IPS DF 6.9 (cell line): ENCODE measurements at regions not wholly inside any gene's neighbourhood (a gene's known extent, or its start where the extent isn't known, plus 50 kb on each side); places are given as distances from the start of the nearest gene placed in this dataset.

Source experiments
- DNase-seq: peaks from one replicate; pipeline ENCODE4 v3.0.0-alpha.2; 2013; ENCODE audit warnings: low read depth, low spot score
- H3K27ac ChIP-seq: one replicate; pipeline ENCODE4 v1.5.1; 2013; ENCODE audit warnings: low read length, control low read depth
- H3K27me3 ChIP-seq: 2 replicates; pipeline ENCODE4 v1.6.1; 2013; ENCODE audit warnings: mild to moderate bottlenecking, low read length; ENCODE audit not compliant: control insufficient read depth, insufficient read depth
- H3K36me3 ChIP-seq: 2 replicates; pipeline ENCODE4 v1.6.1; 2013; ENCODE audit warnings: low read length; ENCODE audit not compliant: control insufficient read depth, insufficient read depth
- H3K4me1 ChIP-seq: 2 replicates; pipeline ENCODE4 v1.6.1; 2013; ENCODE audit warnings: low read length; ENCODE audit not compliant: control insufficient read depth, insufficient read depth
- H3K4me3 ChIP-seq: 2 replicates; pipeline ENCODE4 v1.5.1; 2013; ENCODE audit warnings: mild to moderate bottlenecking, low read length
- H3K9me3 ChIP-seq: 2 replicates; pipeline ENCODE4 v1.6.1; 2013; ENCODE audit warnings: low read length, inconsistent platforms; ENCODE audit not compliant: control insufficient read depth, insufficient read depth
- WGBS: extraction: QIAGEN DNeasy Blood & Tissue Kit; methylation state at CpG from one replicate; pipeline ENCODE4 v1.1.7; 2013; ENCODE audit warnings: mixed read lengths, missing lambda C conversion rate; ENCODE audit not compliant: insufficient read length, insufficient coverage; 5-methylcytosine and 5-hydroxymethylcytosine counted together

DNA sequence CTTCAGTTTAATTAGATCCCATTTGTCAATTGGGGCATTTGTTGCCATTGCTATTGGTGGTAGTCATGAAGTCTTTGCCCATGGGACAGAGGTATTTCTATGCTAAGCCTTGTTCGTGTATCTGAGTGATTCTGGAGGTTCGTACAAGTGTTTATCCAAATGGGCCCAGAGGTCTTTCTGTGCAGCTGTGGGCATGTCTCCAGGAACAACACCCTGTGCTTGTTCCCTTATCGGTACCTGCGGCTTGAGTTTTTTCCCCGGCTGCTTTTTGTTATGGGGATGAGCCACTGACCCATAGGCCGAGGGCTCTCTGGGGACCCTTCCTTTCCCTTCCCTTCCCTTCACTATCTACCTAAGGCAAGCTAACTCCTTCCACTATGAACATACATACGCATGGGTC is 81.4 kb upstream of the WDR1 start:
- Histone ChIP-seq H3K4me3 (no peak overlapping the region), H3K36me3 (no peaks in the 10 kb centered on the region), H3K27ac (no peak overlapping the region), H3K9me3 (no peaks in the 10 kb centered on the region), H3K4me1 (no peaks in the 10 kb centered on the region), H3K27me3 (no peaks in the 10 kb centered on the region)
- no peak for DNase-seq
- WGBS: no CpG with 5 or more reads among the region's 7 CpGs

DNA sequence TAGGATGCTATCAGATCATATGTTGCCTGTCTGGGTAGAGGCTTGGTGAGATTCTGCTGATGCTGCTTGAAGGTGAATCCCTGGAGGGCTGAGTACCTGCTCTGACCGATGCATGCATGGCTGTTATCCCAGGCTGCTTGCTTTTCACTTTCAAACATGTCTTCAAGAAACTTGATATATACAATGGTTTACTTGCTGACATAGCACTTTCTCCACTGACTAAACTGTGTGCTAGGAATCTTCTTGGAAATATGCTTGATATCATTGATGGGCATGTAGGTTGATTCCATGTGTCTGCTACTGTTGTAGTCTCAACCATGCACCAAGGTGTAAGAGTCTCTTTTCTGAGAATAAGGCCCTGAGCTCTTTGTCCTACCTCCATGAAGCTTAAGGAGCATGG is 79.6 kb upstream of the WDR1 start:
- Histone ChIP-seq H3K4me3 (no peak overlapping the region), H3K27ac (no peak overlapping the region), H3K36me3 (no peaks in the 10 kb centered on the region), H3K27me3 (no peaks in the 10 kb centered on the region), H3K4me1 (no peaks in the 10 kb centered on the region), H3K9me3 (no peaks in the 10 kb centered on the region)
- no peak for DNase-seq
- no CpG with 5 or more reads among the region's 1 CpG for WGBS

DNA sequence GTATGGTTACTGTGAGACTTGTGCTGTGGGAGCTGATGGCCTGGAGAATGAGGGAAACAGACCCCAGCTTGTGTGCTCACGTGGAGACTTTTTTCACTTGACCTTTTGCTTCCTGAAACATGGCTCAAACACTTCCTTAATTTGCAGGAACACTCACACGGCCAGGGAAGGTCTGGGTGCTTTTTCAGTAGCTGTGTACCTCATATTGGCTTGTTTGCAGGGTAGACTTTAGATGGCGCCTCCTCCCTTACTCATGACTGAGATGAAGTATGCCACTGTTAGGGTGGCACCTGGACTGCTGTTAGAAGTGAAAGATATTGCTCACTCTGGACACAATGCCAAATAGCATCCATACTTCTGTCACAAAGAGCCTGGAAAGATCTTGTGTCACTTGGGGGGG is 75.7 kb upstream of the WDR1 start:
- Histone ChIP-seq H3K9me3 (no peaks in the 10 kb centered on the region), H3K4me3 (no peak overlapping the region), H3K27ac (no peak overlapping the region), H3K36me3 (no peaks in the 10 kb centered on the region), H3K4me1 (no peaks in the 10 kb centered on the region), H3K27me3 (no peaks in the 10 kb centered on the region)
- WGBS: no CpG with 5 or more reads among the region's 3 CpGs
- DNase-seq: no peak

DNA sequence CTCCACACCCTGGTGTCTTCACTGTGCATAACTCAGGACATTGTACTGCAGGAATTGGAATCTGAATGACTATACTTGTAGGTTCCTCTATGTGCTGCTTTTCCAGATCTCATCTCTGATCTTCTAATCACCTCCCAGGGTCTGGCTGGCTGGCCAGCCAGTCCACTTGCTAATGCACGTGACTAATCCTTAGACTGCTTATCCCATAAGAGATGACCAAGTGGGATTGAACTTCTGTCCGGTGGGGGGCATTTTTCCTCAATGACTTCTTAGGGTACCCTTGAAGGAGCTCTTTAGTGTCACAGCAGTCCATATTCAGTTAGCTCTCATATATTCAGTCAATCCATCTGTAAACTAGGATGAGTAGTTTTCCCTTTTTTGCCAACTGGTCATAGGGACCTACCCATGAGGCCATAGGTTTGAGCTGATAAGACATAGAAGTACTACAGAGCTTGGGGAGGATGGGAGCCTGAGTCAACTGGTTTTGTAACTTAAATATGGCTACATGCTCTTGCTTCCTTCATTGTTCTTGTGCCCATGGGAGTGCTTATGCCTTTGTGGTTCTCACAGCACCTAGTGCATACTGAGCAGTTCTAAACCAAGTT is 71.9 kb upstream of the WDR1 start:
- no CpG with 5 or more reads among the region's 2 CpGs for WGBS
- no peaks in the 10 kb centered on the region for H3K4me1 ChIP-seq

DNA sequence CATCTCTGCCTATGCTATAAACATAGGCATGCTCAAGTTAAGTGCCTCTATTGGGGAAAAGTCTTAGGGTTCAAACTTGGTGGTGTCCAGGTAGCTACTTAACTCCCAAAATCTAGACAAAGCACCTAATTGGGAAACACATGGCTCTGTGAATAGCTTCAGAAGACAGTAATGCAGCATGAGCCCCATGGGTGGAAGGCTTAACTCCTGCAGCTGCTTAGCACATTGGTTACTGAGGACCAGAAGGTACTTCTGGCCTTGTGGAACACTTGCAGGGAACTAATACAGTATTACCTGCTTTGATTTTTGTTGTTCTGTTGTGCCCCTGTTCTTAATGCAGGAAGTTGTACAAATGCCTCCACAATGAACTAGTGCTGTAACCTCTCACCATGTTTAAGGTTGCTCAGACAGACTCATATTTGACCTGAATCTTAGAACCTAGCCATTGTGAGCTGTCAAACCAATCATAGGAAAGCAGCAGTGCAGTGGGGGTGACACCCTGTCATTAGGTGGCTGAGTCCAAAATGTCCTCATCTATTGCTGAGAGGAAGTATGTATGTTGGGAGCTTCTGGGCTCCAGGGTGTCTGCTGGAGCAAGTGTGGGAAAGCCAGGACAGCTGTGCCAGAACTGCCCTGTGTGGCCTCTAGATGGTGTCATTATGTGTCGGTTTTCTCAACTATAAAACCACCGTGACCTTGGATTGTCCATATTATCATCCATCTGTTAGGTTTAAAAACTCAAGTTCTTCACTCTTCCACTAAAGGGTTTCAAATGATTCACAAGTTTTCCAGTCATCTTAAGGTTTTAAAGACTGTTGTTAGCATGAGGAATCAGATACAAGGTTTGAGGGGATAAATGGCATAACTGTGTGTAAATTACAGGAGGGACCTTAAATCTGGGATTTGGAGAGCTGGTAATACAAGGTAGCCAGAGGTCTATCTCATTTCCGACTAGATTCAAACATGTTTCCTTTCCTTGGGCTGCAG is 69.9 kb upstream of the WDR1 start:
- Histone ChIP-seq H3K27ac (no peak overlapping the region), H3K9me3 (no peaks in the 10 kb centered on the region), H3K4me3 (no peak overlapping the region), H3K36me3 (no peaks in the 10 kb centered on the region), H3K4me1 (no peaks in the 10 kb centered on the region), H3K27me3 (no peaks in the 10 kb centered on the region)
- WGBS: no CpG with 5 or more reads among the region's 3 CpGs
- DNase-seq: no peak

More for the DNA sequence above, 71.9 kb upstream of the WDR1 start:
- no peak for DNase-seq
- H3K27me3 ChIP-seq: no peaks in the 10 kb centered on the region
- no peak overlapping the region for H3K4me3 ChIP-seq
- no peak overlapping the region for H3K27ac ChIP-seq
- no peaks in the 10 kb centered on the region for H3K36me3 ChIP-seq
- H3K9me3 ChIP-seq: no peaks in the 10 kb centered on the region

DNA sequence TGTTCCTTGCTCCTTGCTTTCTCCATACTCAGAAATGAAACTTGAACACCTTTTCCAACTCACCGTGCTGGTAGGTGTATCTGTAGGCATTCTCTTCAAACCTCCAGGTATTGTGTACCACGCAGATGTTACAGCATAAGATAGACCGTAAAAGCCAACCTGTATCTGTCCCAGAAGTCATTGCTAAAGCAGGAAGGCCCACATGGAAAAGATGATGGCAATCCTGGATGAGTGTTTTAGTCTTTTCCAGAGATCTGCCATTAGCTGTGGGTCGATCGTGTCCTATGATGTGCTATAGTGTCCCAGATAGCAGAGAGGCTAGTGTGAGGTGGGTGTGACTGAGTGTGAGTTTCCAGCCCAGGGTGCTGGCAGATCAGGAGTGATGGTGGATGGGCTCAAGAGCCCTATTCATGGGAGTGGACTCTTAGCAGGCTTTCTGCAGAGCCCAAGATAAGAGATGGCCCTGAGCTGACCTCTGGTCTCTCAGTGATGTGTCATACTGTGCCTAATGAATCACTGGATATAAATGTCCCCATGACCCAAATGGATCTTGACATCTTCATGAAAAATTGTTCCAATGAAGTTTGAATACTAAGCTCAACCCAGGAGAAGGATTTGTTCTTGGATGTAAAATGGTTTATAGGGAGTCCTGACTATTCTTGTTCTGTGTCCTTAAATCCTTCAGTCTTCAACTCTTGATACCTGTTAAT is 69.1 kb upstream of the WDR1 start:
- H3K9me3 ChIP-seq: no peaks in the 10 kb centered on the region

DNA sequence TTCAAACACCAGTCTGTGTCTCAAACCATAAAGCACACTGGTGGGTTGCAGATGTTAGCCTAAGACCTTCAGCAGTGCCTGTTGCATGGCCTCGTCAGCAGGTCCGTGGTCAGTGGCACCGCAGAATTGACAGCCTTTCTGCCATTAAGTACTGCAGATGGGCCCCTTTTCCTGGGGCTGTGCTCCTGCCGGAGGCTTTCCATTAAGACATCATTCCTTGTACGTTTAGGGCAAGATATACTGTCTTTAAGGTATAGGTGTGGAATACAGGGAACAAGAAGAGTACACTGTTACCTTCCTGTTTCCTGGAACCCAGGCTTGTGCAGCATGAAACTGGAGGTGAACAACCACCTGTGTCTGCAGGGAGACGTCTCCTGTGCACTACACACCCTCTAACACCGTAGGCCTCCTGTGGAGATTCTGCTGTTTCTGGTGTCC is 67.9 kb upstream of the WDR1 start:
- no peak for DNase-seq
- Histone ChIP-seq H3K27ac (no peak overlapping the region), H3K4me1 (no peaks in the 10 kb centered on the region), H3K9me3 (no peaks in the 10 kb centered on the region), H3K36me3 (no peaks in the 10 kb centered on the region), H3K27me3 (no peaks in the 10 kb centered on the region; the same call in 1 of the 2 replicates), H3K4me3 (no peak overlapping the region)
- WGBS: no CpG with 5 or more reads among the region's 7 CpGs

More for the DNA sequence above, 69.1 kb upstream of the WDR1 start:
- Histone ChIP-seq H3K27ac (no peak overlapping the region), H3K36me3 (no peaks in the 10 kb centered on the region), H3K4me1 (no peaks in the 10 kb centered on the region), H3K4me3 (no peak overlapping the region), H3K27me3 (no peaks in the 10 kb centered on the region)
- no peak for DNase-seq
- WGBS: no CpG with 5 or more reads among the region's 5 CpGs

DNA sequence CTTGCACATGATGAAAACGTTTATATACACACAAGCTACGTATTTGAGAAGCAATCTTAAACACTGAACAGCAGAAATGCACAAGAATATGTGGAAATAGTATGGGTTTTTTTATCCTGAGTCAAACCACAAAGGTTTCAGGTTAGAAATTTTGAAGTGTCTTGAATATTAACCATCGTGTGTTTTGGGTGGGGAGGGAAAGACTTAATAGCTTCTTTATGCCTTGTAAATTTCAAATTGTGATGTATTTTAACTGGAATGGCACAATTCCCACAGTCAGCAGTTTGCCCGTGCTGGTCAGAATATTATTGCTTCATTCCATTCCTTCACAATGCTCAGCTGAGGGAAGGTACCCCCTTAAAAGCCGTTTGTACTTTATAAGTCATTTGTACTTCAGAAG is 67.4 kb upstream of the WDR1 start:
- DNase-seq: no peak
- H3K27me3 ChIP-seq: no peaks in the 10 kb centered on the region; the same call in 1 of the 2 replicates
- no CpG with 5 or more reads among the region's 5 CpGs for WGBS
- no peaks in the 10 kb centered on the region for H3K36me3 ChIP-seq
- no peaks in the 10 kb centered on the region for H3K9me3 ChIP-seq
- no peak overlapping the region for H3K4me3 ChIP-seq
- no peaks in the 10 kb centered on the region for H3K4me1 ChIP-seq
- H3K27ac ChIP-seq: no peak overlapping the region

DNA sequence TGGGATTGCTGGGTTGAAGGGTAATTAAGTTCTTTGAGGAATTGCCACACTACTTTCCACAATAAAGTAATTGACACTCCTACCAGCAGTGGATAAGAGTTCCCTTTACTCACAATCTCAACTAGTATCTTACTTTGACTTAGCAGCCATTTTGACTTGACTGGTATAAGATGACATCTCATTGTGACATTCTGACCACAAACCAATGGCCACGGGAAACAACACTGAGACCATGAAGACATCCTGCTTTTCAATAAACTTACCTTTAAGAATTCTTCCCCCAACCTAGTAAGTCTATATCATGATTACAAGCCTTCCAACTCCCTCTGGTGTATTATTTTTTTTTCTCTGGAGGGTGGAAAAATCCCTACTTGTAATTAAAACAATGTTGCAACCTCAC is 66.9 kb upstream of the WDR1 start:
- H3K36me3 ChIP-seq: no peaks in the 10 kb centered on the region
- H3K4me1 ChIP-seq: no peaks in the 10 kb centered on the region
- DNase-seq: no peak
- no peak overlapping the region for H3K4me3 ChIP-seq
- H3K27me3 ChIP-seq: no peaks in the 10 kb centered on the region; the same call in 1 of the 2 replicates
- H3K27ac ChIP-seq: no peak overlapping the region
- no peaks in the 10 kb centered on the region for H3K9me3 ChIP-seq
- WGBS: no CpG with 5 or more reads among the region's 1 CpG
